ENCODE measurements at regions not wholly inside any gene's neighbourhood (a gene's known extent, or its start where the extent isn't known, plus 50 kb on each side); places are given as distances from the start of the nearest gene placed in this dataset.

GRCh38 chr5:167552356-167552755 lies 739.1 kb upstream of the WWC1 start:
- DNase-seq (ENCODE audit: low spot score) (no peak), ATAC-seq (no peak)
- Mint-ChIP-seq H3K9me3 (no peaks in the 10 kb centered on the region), H3K36me3 (no peaks in the 10 kb centered on the region), H3K27me3 (ENCODE audit: low read depth) (no peaks in the 10 kb centered on the region), H3K4me3 (no peak overlapping the region), H3K4me1 (peaks cover 47% of the 10 kb centered on the region), H3K27ac (no peak overlapping the region)
- ChIA-PET POLR2A (no interaction called here), CTCF (interaction anchor here (0.9 kb wide), 1 partner anchor 14 kb away, joined by 3 read pairs; no protein-coding TSS in a partner anchor)
- TF ChIP-seq ZSCAN18 (CRISPR knock-in tag; IDR thresholded peaks at IDR 0.05) (no peak), ELF4 (CRISPR knock-in tag; IDR thresholded peaks at IDR 0.05; ENCODE audit: low read depth) (no peak), FOXP1 (CRISPR knock-in tag; IDR thresholded peaks at IDR 0.05; ENCODE audit: borderline replicate concordance) (no peak), JAZF1 (CRISPR knock-in tag; IDR thresholded peaks at IDR 0.05) (no peak), ZBTB21 (CRISPR knock-in tag; IDR thresholded peaks at IDR 0.05; ENCODE audit: borderline replicate concordance) (no peak), KAT7 (CRISPR knock-in tag; IDR thresholded peaks at IDR 0.05; ENCODE audit: borderline replicate concordance) (no peak), CREM (CRISPR knock-in tag; IDR thresholded peaks at IDR 0.05) (no peak), ATF1 (CRISPR knock-in tag; IDR thresholded peaks at IDR 0.05) (no peak), SP1 (CRISPR knock-in tag; conservative IDR thresholded peaks at IDR 0.05) (no peak)

DNA sequence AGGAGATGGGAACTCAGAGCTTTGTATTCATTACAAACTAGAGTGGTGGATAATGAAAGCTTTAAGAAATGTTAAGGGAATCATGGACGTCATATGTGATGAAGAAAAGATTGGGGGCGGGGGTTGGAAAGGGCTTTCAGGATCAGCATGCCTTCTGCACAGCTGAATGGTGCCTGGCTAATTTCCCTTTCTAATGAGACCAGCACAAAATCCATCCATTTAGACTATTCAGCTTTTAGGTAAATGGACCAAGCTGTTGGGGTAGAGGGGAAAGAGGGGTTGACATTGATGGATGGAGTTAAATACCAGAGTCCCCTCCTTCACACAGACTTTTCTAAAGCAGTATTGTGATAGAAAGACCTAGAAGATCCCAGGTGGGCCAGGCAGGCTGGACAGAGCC lies 737.9 kb upstream of the WWC1 start:
- ATAC-seq, result no peak
- Mint-ChIP-seq H3K27ac (no peak overlapping the region), H3K27me3 (ENCODE audit: low read depth) (no peaks in the 10 kb centered on the region), H3K4me1 (peaks cover 37% of the 10 kb centered on the region), H3K4me3 (no peak overlapping the region), H3K9me3 (peaks cover 10% of the 10 kb centered on the region), H3K36me3 (peaks cover 5% of the 10 kb centered on the region)
- TF ChIP-seq ZNF416 (CRISPR knock-in tag; IDR thresholded peaks at IDR 0.05), result no peak
- TF ChIP-seq MXD4 (CRISPR knock-in tag; IDR thresholded peaks at IDR 0.05; ENCODE audit: borderline replicate concordance), result no peak
- TF ChIP-seq, protein P1, sequence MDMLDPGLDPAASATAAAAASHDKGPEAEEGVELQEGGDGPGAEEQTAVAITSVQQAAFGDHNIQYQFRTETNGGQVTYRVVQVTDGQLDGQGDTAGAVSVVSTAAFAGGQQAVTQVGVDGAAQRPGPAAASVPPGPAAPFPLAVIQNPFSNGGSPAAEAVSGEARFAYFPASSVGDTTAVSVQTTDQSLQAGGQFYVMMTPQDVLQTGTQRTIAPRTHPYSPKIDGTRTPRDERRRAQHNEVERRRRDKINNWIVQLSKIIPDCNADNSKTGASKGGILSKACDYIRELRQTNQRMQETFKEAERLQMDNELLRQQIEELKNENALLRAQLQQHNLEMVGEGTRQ (CRISPR knock-in tag; IDR thresholded peaks at IDR 0.05), result no peak
- no peak for TF ChIP-seq IRF2 (CRISPR knock-in tag; IDR thresholded peaks at IDR 0.05; ENCODE audit: borderline replicate concordance, low read depth)
- TF ChIP-seq TCF7 (CRISPR knock-in tag; IDR thresholded peaks at IDR 0.05; ENCODE audit: low read depth), result no peak
- no peak for TF ChIP-seq CTCF (IDR thresholded peaks at IDR 0.05)
- no peak for TF ChIP-seq ZNF671 (CRISPR knock-in tag; IDR thresholded peaks at IDR 0.05)
- TF ChIP-seq SOX15 (CRISPR knock-in tag; IDR thresholded peaks at IDR 0.05), result no peak
- no peak for TF ChIP-seq ZNF219 (CRISPR knock-in tag; IDR thresholded peaks at IDR 0.05; ENCODE audit: borderline replicate concordance)
- TF ChIP-seq NR1H2 (CRISPR knock-in tag; IDR thresholded peaks at IDR 0.05), result no peak
- no peak for TF ChIP-seq ATF2 (CRISPR knock-in tag; IDR thresholded peaks at IDR 0.05; ENCODE audit: borderline replicate concordance, low read depth)
- TF ChIP-seq TEAD1 (CRISPR knock-in tag; IDR thresholded peaks at IDR 0.05), result no peak
- no peak for TF ChIP-seq ZNF396 (CRISPR knock-in tag; IDR thresholded peaks at IDR 0.05; ENCODE audit: borderline replicate concordance)
- no peak for TF ChIP-seq NFYB (CRISPR knock-in tag; conservative IDR thresholded peaks at IDR 0.05; ENCODE audit: low read depth)
- TF ChIP-seq KAT7 (CRISPR knock-in tag; IDR thresholded peaks at IDR 0.05; ENCODE audit: borderline replicate concordance), result no peak
- TF ChIP-seq TP53 (CRISPR knock-in tag; IDR thresholded peaks at IDR 0.05), result no peak
- TF ChIP-seq FOXJ3 (CRISPR knock-in tag; IDR thresholded peaks at IDR 0.05; ENCODE audit: borderline replicate concordance), result no peak
- TF ChIP-seq ZBTB21 (CRISPR knock-in tag; IDR thresholded peaks at IDR 0.05; ENCODE audit: borderline replicate concordance), result no peak
- no peak for TF ChIP-seq ESRRA (CRISPR knock-in tag; IDR thresholded peaks at IDR 0.05; ENCODE audit: borderline replicate concordance)
- ChIA-PET POLR2A (no interaction called here), CTCF (no interaction called here)
- DNase-seq (ENCODE audit: low spot score), result no peak
